OCI-LY3 (cell line): ENCODE measurements at regions not wholly inside any gene's neighbourhood (a gene's known extent, or its start where the extent isn't known, plus 50 kb on each side); places are given as distances from the start of the nearest gene placed in this dataset.

Source experiments
- EZH2phosphoT487 ChIP-seq: fragments of 200-600 bp; shearing (Covaris generic); IDR thresholded peaks from 2 replicates; pipeline ENCODE4 v1.6.1; 2018; ENCODE audit warnings: antibody characterized with exemption, mixed run types, low read depth
- TF ChIP-seq, protein P1 (sequence below): fragments of 200-600, 300-600 bp; sonication (generic); IDR thresholded peaks from 2 replicates; pipeline ENCODE4 v1.5.1; 2014; ENCODE audit warnings: antibody characterized with exemption, low read length, low read depth

DNA sequence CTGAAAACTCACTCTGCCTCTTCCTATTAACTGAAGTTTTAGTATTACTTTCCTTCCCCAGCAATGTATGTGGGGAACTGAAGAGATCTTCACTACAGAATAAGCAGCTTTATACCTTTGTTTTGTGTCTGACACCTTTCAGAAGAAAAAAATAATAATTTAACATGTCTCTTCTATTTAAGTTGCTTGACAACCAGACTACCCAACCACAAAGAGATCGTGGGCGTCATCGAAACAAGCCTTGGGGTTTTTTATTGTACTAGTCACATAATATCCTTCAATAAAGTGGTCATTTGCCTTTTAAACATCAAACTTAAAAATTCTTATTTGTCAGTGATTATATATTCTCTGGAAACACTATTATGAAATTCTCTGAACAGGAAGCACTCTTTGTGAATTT is 123.7 kb downstream of the CHD9NB start:
- TF ChIP-seq, protein P1, sequence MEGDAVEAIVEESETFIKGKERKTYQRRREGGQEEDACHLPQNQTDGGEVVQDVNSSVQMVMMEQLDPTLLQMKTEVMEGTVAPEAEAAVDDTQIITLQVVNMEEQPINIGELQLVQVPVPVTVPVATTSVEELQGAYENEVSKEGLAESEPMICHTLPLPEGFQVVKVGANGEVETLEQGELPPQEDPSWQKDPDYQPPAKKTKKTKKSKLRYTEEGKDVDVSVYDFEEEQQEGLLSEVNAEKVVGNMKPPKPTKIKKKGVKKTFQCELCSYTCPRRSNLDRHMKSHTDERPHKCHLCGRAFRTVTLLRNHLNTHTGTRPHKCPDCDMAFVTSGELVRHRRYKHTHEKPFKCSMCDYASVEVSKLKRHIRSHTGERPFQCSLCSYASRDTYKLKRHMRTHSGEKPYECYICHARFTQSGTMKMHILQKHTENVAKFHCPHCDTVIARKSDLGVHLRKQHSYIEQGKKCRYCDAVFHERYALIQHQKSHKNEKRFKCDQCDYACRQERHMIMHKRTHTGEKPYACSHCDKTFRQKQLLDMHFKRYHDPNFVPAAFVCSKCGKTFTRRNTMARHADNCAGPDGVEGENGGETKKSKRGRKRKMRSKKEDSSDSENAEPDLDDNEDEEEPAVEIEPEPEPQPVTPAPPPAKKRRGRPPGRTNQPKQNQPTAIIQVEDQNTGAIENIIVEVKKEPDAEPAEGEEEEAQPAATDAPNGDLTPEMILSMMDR = no peak
- no peak for TF ChIP-seq EZH2phosphoT487
